K562 (cell line): ENCODE measurements at regions not wholly inside any gene's neighbourhood (a gene's known extent, or its start where the extent isn't known, plus 50 kb on each side); places are given as distances from the start of the nearest gene placed in this dataset.

Experiments used
- ATAC-seq: fragments of 200-7000 bp; cut with Tn5 transposase; 3 replicates; pipeline ENCODE4 v1.9.1; 2020; ENCODE audit warnings: moderate library complexity
- BruUV-seq: library from RNA; stranded (reverse); fragments of 400-500 nt; replicated peaks from 2 replicates; lab custom pipeline; 2021; lab: Mats Ljungman, UMichigan
- CTCF ChIA-PET: fragments of 300-600 bp; formaldehyde crosslinking; extraction: SDS; loops from one replicate; lab custom pipeline; 2021; ENCODE audit warnings: low intra/inter-chr PET ratio; lab: Yijun Ruan, JAX
- POLR2A ChIA-PET: fragments of 300-600, 350-650 bp; sonication (Branson Sonifier 250); formaldehyde crosslinking; extraction: SDS; loops from one replicate; lab custom pipeline; 2021; ENCODE audit warnings: antibody characterized with exemption, inconsistent platforms; lab: Yijun Ruan, JAX
- DNase-seq, 4 experiments: peaks; one replicate each; pipeline versions ENCODE4 v3.0.0 to v3.0.0-alpha.2; 2011 to 2018; ENCODE audit warnings: low spot score in 3 of 4, mixed read lengths in 3 of 4; ENCODE audit errors: extremely low read depth in 1 of 4
- FAIRE-seq: peaks from 2 replicates; lab custom pipeline; 2011; peaks lifted over from hg19 to GRCh38; lab: Jason Lieb, UNC
- H2AFZ ChIP-seq: 2 replicates; pipeline ENCODE4 v1.6.0; 2011; ENCODE audit warnings: low read depth, low read length, control low read depth, inconsistent platforms
- H3K27ac ChIP-seq: fragments of 200-600 bp; 3 replicates; pipeline ENCODE4 v1.8.0; 2011; ENCODE audit warnings: low read depth, mild to moderate bottlenecking, control low read depth, inconsistent platforms, low read length, moderate library complexity, mixed read lengths; ENCODE audit errors: extremely low read depth
- H3K27me3 ChIP-seq, 2 experiments: fragments of 300-600 bp in 1 of 2; 2 replicates in 1 of 2; 3 replicates in 1 of 2; pipeline versions ENCODE4 v1.6.0 to v1.8.0; 2011; ENCODE audit warnings: inconsistent platforms in 2 of 2, low read length in 2 of 2, mild to moderate bottlenecking in 1 of 2, mixed read lengths in 1 of 2, moderate library complexity in 1 of 2; ENCODE audit not compliant: control insufficient read depth in 2 of 2, insufficient read depth in 2 of 2
- H3K36me3 ChIP-seq: fragments of 300-600 bp; 3 replicates; pipeline ENCODE4 v1.8.0; 2011; ENCODE audit warnings: mild to moderate bottlenecking, low read length, inconsistent platforms; ENCODE audit not compliant: control insufficient read depth, insufficient read depth
- H3K4me1 ChIP-seq, 2 experiments: fragments of 200-600 bp in 1 of 2; replicated peaks in 1 of 2; 2 replicates in 1 of 2; 3 replicates in 1 of 2; pipeline versions ENCODE4 v1.5.1 to v1.8.0; 2011; ENCODE audit warnings: inconsistent platforms in 2 of 2, low read length in 2 of 2, mild to moderate bottlenecking in 1 of 2, mixed read lengths in 1 of 2, moderate library complexity in 1 of 2; ENCODE audit not compliant: control insufficient read depth in 2 of 2, insufficient read depth in 2 of 2
- H3K4me2 ChIP-seq: 2 replicates; pipeline ENCODE4 v1.6.1; 2011; ENCODE audit warnings: low read length, control low read depth, inconsistent platforms, mixed read lengths; ENCODE audit not compliant: insufficient read depth
- H3K4me3 ChIP-seq: fragments of 200-600 bp; sonication (generic), shearing (Covaris generic); 2 replicates; pipeline ENCODE4 v1.5.1; 2016; ENCODE audit warnings: control low read depth, inconsistent platforms
- H3K79me2 ChIP-seq: fragments of 200-600 bp; 3 replicates; pipeline ENCODE4 v1.8.0; 2011; ENCODE audit warnings: low read length, inconsistent platforms; ENCODE audit not compliant: control insufficient read depth, insufficient read depth
- H3K9ac ChIP-seq, 2 experiments: 2 replicates each; pipeline versions ENCODE4 v1.6.0 to v1.6.1; 2011; ENCODE audit warnings: low read depth in 2 of 2, low read length in 2 of 2, control low read depth in 1 of 2, inconsistent platforms in 1 of 2, mild to moderate bottlenecking in 1 of 2, mixed read lengths in 1 of 2; ENCODE audit not compliant: insufficient read depth in 1 of 2
- H3K9me1 ChIP-seq: one replicate; pipeline ENCODE4 v1.6.0; 2011; ENCODE audit warnings: inconsistent platforms, mild to moderate bottlenecking, low read length, moderate library complexity; ENCODE audit not compliant: control insufficient read depth, insufficient read depth
- H3K9me3 ChIP-seq: replicated peaks from 2 replicates; pipeline ENCODE4 v1.5.1; 2011; ENCODE audit warnings: low read depth, low read length, inconsistent platforms; ENCODE audit not compliant: control insufficient read depth, insufficient read depth
- H4K20me1 ChIP-seq: replicated peaks from 2 replicates; pipeline ENCODE4 v1.6.1; 2011; ENCODE audit warnings: low read length, inconsistent platforms, mixed read lengths; ENCODE audit not compliant: control insufficient read depth, insufficient read depth
- CEBPB ChIP-seq: fragments of 450-650 bp; IDR thresholded peaks from 2 replicates; pipeline ENCODE4 v1.6.1; 2016; ENCODE audit warnings: missing genetic modification characterization, missing compliant biosample characterization
- DNMT1 ChIP-seq: fragments of 450-650 bp; IDR thresholded peaks from 2 replicates; pipeline ENCODE4 v1.6.1; 2016; ENCODE audit warnings: antibody characterized with exemption, mild to moderate bottlenecking
- ELF4 ChIP-seq: fragments of 450-650 bp; formaldehyde crosslinking; IDR thresholded peaks from 2 replicates; pipeline ENCODE4 v1.4.0; 2022; ENCODE audit warnings: missing genetic modification characterization
- ETS2 ChIP-seq: IDR thresholded peaks from 2 replicates; pipeline ENCODE4 v1.6.1; 2016; ENCODE audit warnings: borderline replicate concordance, missing genetic modification characterization, mild to moderate bottlenecking, moderate library complexity, missing compliant biosample characterization; ENCODE audit not compliant: poor library complexity, severe bottlenecking
- NFIX ChIP-seq: fragments of 250-450 bp; sonication (Bioruptor Pico); IDR thresholded peaks from 2 replicates; pipeline ENCODE4 v1.4.0; 2020; ENCODE audit warnings: low read depth, mild to moderate bottlenecking, moderate library complexity
- NR2C2 ChIP-seq, 2 experiments: fragments of 200-800 bp in 1 of 2; sonication (Bioruptor generic) in 1 of 2; sonication (generic) in 1 of 2; formaldehyde crosslinking in 1 of 2; IDR thresholded peaks; 2 replicates each; pipeline versions ENCODE4 v1.6.1 to v1.8.0; 2016 to 2022; ENCODE audit warnings: mild to moderate bottlenecking in 1 of 2, missing compliant biosample characterization in 1 of 2, missing genetic modification characterization in 1 of 2, missing genetic modification reagents in 1 of 2
- RBM14 ChIP-seq: fragments of 200-400 bp; formaldehyde crosslinking; IDR thresholded peaks from 2 replicates; pipeline ENCODE4 v1.6.1; 2018; ENCODE audit warnings: low read depth, mild to moderate bottlenecking, low read length, moderate library complexity, borderline replicate concordance; ENCODE audit not compliant: insufficient read depth
- SMARCA5 ChIP-seq: fragments of 450-650 bp; IDR thresholded peaks from 2 replicates; pipeline ENCODE4 v1.6.1; 2016
- TAF1 ChIP-seq: IDR thresholded peaks from 2 replicates; pipeline ENCODE4 v1.6.1; 2011; ENCODE audit warnings: mild to moderate bottlenecking, low read length, moderate library complexity; ENCODE audit not compliant: insufficient read depth, control insufficient read depth, severe bottlenecking; ENCODE audit errors: extremely low read depth
- TGIF2 ChIP-seq: sonication (generic); formaldehyde crosslinking; IDR thresholded peaks from 2 replicates; pipeline ENCODE4 v1.8.1; 2022; ENCODE audit warnings: mild to moderate bottlenecking, missing genetic modification reagents, moderate library complexity
- ZNF175 ChIP-seq: fragments of 200-800 bp; sonication (Bioruptor generic); IDR thresholded peaks from 2 replicates; pipeline ENCODE4 v1.6.1; 2016; ENCODE audit warnings: low read depth, mild to moderate bottlenecking, missing genetic modification characterization, missing compliant biosample characterization
- ZNF239 ChIP-seq: fragments of 250-450 bp; sonication (Bioruptor Pico); IDR thresholded peaks from 2 replicates; pipeline ENCODE4 v1.4.0; 2020; ENCODE audit warnings: mild to moderate bottlenecking
- ZNF445 ChIP-seq: fragments of 250-450 bp; sonication (Bioruptor Pico); IDR thresholded peaks from 2 replicates; pipeline ENCODE4 v1.4.0; 2020; ENCODE audit warnings: low read depth, mild to moderate bottlenecking, moderate library complexity
- WGBS: fragments of 100-300 bp; shearing (Covaris generic); methylation state at CpG from one replicate; pipeline ENCODE4 v1.1.6; 2016; ENCODE audit warnings: low coverage, mixed read lengths; ENCODE audit not compliant: insufficient coverage; ENCODE audit errors: missing lambda C conversion rate; 5-methylcytosine and 5-hydroxymethylcytosine counted together
- in situ Hi-C: fragments of 300-500 bp; cut with MboI; formaldehyde crosslinking; loops from 4 replicates; pipeline ENCODE4 v1.15.0; 2018; ENCODE audit warnings: inconsistent platforms, mixed read lengths
- intact Hi-C: fragments of 100-400 bp; cut with micrococcal nuclease; formaldehyde crosslinking; loops from 2 replicates; pipeline ENCODE4 v1.14.2; 2022
- TF ChIP-seq, protein P1 (sequence below): fragments of 450-650 bp; formaldehyde crosslinking; IDR thresholded peaks from 2 replicates; pipeline ENCODE4 v1.4.0; 2020; ENCODE audit warnings: mild to moderate bottlenecking, moderate library complexity

DNA sequence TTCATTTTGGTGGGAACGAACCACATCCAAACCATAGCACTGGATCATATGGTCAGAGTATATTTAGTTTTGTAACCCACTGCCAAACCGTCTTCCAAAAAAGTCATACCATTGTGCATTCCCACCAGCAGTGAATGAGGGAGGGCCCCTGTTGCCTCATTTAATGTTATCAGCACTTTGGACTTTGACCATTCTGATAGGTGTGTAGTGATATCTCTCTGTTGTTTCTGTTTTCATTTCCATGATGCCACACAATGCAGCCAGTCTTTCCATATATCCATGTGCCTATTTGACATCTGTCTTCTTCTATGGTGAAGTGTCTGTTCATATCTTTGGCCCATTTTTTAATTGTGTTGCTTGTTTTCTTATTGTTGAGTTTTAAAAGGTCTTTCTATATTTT lies 105.0 kb upstream of the PPP2R2D start:
- no TSS peak for BruUV-seq
- Histone ChIP-seq H3K9ac (no peak overlapping the region), H3K4me3 (no peak overlapping the region), H3K4me2 (no peak overlapping the region), H2AFZ (no peak overlapping the region), H3K27me3 (no peaks in the 10 kb centered on the region), H3K36me3 (no peaks in the 10 kb centered on the region), H3K4me1 (no peaks in the 10 kb centered on the region), H3K27ac (no peak overlapping the region), H3K79me2 (no peaks in the 10 kb centered on the region), H3K9me1 (no peaks in the 10 kb centered on the region), H3K9me3 (no peaks in the 10 kb centered on the region), H4K20me1 (no peaks in the 10 kb centered on the region)
- in situ Hi-C loops, result no loop called here
- 0% methylated on average over 1 of the region's 2 CpGs for WGBS
- ChIA-PET POLR2A (no interaction called here), CTCF (no interaction called here)
- ATAC-seq (no peak), DNase-seq (no peak), FAIRE-seq (no peak)
- intact Hi-C loops, result no loop called here
- TF ChIP-seq SMARCA5, result no peak
- no peak for TF ChIP-seq TAF1
- TF ChIP-seq RBM14, result no peak
- TF ChIP-seq ZNF239 (CRISPR knock-in tag), result no peak
- TF ChIP-seq ELF4 (CRISPR knock-in tag), result no peak
- no peak for TF ChIP-seq NFIX (CRISPR knock-in tag)
- TF ChIP-seq CEBPB (tag), result no peak
- no peak for TF ChIP-seq DNMT1

DNA sequence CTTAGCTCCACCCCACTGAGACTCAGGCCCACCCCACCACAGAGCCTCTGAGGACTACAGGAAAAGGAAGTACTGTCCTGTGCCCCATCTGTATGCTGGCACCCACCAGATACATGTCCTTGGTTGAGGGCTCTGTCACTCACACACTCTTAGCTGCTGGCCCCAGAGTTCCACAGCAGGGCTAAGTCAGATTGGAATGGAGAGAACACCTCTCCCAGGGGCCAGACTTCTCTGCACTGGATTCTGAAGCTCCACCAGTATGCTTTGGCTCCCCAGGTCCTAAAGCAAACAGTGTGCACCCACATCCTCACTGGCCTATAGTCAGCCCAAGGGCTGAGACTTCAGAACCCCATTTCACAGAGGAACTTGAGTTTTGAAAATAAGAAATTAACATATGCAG lies 103.2 kb upstream of the PPP2R2D start:
- Histone ChIP-seq H3K4me1 (no peaks in the 10 kb centered on the region), H3K9me1 (no peaks in the 10 kb centered on the region), H3K9ac (no peak overlapping the region), H2AFZ (no peak overlapping the region), H4K20me1 (no peaks in the 10 kb centered on the region), H3K27ac (no peak overlapping the region), H3K9me3 (no peaks in the 10 kb centered on the region), H3K36me3 (no peaks in the 10 kb centered on the region), H3K4me2 (no peak overlapping the region), H3K4me3 (no peak overlapping the region), H3K27me3 (no peaks in the 10 kb centered on the region; a peak in 1 of 5 replicates), H3K79me2 (no peaks in the 10 kb centered on the region)
- intact Hi-C loops, result no loop called here
- BruUV-seq, result no TSS peak
- POLR2A ChIA-PET, result no interaction called here
- CTCF ChIA-PET, result no interaction called here
- DNase-seq (no peak), FAIRE-seq (no peak), ATAC-seq (no peak)
- in situ Hi-C loops, result no loop called here
- TF ChIP-seq TGIF2 (CRISPR knock-in tag) (no peak), ETS2 (tag) (no peak), ZNF175 (no peak), ZNF445 (CRISPR knock-in tag) (no peak), NR2C2 (CRISPR knock-in tag; IDR thresholded peaks at IDR 0.05) (no peak), NR2C2 (tag; IDR thresholded peaks at IDR 0.05) (no peak)
- TF ChIP-seq, protein P1, sequence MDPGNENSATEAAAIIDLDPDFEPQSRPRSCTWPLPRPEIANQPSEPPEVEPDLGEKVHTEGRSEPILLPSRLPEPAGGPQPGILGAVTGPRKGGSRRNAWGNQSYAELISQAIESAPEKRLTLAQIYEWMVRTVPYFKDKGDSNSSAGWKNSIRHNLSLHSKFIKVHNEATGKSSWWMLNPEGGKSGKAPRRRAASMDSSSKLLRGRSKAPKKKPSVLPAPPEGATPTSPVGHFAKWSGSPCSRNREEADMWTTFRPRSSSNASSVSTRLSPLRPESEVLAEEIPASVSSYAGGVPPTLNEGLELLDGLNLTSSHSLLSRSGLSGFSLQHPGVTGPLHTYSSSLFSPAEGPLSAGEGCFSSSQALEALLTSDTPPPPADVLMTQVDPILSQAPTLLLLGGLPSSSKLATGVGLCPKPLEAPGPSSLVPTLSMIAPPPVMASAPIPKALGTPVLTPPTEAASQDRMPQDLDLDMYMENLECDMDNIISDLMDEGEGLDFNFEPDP (CRISPR knock-in tag), result no peak
